HG03439 (cell line): ENCODE measurements at regions not wholly inside any gene's neighbourhood (a gene's known extent, or its start where the extent isn't known, plus 50 kb on each side); places are given as distances from the start of the nearest gene placed in this dataset.

Experiments used
- ATAC-seq: cut with Tn5 transposase; IDR thresholded peaks from one replicate; pipeline ENCODE4 v1.9.1; 2021; ENCODE audit warnings: mild to moderate bottlenecking, moderate library complexity; ENCODE audit not compliant: unreplicated experiment

DNA sequence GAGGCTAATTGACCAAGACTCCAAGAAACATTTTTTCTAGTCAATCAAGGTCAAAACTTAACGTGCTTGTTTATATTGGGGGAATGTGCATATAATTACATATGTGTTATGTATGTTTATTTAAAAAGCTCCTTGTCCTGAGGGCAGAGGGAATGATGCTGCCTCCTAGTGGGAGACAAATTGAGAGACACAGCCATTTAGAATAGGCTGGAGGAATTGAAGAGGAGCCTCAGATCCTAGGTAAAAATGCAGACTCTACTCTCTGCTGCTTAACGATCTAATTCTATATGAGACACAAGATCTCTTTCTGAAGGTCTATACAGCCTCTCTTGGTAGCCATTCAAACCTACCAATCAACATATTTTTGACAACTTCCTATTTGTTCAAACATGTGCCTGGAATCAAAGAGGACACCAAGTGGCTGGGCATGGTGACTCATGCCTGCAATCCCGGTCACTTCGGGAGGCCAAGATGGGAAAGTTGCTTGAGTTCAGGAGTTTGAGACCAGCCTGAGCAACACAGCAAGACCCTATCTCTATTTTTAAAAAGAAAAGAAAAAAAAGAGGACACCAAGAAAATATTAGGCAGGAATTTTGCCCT lies 136.6 kb upstream of the ZNF648 start:
- ATAC-seq = no peak

DNA sequence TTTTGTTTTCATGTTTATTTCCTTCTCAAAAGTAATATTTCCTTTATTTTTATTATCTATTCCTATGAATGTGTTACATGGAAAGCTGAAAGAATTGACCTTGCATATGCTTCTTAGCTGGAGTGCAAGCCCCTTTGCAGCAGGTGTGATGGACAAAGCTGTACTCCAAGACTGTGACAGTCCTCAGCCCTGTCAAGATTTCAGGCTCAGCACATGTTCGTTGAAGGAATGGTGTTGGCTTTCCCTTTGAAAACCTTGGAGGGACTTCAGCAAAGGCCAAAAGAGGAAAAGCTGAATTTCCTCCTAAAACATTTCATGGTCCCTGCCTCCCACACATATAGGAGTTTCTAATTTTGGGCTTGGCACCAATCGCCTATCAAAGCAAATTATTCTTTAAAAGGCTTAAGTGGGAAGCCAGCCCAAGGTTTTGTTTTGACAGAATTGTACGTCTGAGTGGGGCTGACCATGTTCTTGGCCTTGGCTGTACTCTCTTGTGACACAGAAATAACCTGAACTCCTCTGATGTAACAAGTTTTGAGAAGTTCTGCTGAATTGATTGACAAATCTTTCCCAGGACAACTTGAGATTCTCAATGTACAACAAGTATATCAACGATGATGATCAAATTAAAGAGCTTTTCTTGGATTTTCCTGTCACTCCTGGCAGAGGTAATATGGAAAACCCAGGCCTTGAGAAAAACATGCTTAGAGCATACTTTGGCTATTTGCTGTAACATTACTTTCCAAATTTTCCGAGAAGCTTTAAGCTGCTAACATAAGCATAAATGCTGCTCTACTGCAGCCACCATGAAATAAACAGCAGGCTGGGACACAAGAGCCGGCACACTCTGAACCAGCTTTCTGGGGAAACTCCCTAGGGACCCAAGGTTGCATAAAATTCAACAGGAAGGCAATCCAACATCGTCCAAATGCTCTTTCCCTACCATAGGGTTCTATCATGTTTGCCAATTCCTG lies 135.7 kb upstream of the ZNF648 start:
- no peak for ATAC-seq

DNA sequence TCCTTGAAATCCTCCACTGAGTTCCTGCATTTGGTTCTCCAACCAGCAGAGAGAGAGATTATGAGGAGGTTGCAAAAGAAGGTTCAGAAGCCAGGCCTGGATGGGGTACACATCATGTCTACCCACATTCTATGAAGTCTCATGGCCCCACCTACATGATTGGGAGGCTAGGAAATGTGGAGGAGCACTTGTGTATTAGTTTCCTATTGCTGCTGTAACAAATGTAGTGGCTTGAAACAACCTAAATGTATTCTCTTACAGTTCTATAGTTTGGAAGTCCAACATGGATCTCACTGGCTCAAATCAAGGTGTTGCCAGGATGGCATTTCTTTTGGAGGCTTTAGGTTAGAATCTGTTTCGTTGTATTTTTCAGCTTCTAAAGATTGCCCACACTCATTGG lies 134.2 kb upstream of the ZNF648 start:
- no peak for ATAC-seq

DNA sequence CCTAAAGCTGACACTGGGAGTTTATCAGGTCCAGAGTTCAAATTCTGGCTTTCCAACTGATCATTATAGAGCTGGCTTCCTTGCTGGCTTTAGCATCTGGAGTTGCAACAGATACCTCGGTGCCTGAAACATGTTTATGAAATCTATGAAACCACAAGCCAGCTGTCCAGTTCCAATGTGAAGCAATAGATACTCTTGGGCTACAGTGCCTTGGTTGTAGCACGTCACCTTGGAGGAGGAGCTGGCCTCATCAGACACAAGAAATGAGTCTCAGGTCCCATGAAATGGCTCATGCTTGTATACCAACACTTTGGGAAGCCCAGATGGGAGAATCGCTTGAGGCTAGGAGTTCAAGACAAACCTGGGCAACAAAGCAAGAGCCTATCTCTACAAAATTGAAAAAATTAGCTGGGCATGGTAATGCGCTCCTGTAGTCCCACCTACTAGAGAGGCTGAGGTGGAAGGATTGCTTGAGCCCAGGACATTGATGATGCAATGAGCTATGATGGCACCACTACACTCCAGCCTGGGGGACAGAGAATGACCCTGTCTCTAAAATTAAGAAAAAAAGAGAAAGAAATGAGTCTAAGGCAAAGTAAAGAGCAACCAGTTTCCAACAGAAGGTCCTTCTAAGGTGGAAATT lies 132.5 kb upstream of the ZNF648 start:
- no peak for ATAC-seq

DNA sequence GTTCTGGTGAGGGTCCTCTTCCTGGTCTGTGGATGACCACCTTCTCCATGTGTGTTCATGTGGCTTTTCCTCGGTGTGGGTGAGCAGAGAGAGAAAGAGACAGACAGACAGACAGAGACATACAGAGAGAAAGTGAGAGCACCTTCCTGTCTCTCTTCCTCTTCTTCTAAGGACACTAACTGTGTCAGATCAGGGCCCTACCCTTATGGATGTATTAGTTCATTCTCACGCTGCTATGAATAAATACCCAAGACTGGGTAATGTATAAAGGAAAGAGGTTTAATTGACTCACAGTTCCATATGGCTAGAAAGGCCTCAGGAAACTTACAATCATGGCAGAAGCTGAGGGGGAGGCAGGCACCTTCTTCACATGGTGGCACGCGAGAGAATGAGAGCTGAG lies 131.5 kb upstream of the ZNF648 start:
- no peak for ATAC-seq

DNA sequence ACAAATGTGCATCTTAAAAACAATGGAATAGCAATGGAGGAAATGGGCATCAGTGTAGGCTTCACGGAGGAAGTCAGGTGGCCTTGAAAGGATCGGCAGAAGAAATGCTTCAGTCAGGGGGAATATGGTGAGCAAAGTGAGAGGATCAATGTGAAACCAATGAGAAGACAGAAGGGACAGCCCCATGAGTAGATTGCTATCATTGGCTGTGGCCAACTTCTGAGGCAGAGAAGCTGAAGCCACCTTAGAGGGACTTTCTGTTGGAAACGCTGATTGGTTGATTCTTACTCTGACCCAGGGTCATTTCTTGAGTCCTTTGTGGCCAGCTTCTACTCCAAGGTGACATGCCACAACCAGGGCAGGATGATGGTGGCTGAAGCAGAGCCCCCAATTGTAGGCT lies 130.7 kb upstream of the ZNF648 start:
- no peak for ATAC-seq

DNA sequence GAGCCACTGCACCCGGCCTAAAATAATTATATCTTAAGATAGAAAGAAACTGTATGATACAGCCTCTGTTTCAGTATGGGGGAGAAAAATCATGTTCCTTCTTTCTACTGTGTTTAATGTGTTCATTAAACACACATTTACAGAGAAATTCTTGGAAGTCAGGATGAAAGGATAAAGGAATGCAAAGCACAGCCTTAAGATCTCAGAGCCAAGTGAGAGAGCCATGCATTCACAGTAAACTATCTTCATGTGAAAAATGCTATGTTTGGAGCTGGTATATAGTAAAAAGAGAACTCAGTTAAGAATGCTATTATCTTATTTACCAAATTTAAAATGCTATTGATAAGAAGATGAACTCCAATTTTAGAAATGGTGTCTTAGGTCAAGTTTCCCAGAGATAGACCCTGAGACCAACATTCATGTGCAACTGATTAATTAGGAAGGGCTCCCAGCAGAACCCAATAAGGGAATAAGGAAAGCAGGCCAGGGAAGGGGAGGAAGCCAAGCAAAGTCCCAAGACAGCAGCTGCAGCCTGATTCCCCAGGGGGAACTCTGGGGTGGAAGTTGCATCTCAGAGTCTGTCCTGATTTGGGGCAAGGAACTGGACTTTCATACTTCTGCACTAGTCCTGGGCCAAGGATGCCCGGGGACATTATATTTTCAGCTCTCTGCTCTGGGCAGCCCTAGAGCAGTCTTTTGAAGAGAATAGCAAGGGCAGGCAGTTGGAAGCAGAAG lies 130.0 kb upstream of the ZNF648 start:
- ATAC-seq = no peak

DNA sequence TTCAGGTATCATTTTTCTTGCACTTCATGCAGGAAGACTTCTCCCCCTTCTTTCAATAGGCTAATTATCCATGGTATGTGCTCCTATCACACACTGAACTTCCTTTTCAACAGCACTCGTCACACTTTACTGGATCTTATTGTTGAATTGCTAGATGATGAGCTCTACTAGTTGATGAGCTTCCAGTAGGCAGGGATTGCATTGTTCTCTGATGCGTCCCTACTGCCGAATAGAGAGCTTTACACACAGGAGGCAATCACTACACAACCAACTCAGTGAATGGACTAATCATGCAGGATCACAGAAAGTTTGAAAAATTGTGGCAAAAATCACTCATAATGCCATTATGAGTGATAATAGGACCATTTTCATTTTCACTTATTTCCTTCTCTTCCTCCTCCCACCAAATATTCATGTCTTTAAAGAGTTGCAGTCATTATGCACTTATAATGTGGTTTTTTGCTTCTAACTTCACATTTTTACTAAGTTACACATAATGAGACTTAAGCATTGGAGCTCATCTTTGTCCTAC lies 128.1 kb upstream of the ZNF648 start:
- no peak for ATAC-seq

DNA sequence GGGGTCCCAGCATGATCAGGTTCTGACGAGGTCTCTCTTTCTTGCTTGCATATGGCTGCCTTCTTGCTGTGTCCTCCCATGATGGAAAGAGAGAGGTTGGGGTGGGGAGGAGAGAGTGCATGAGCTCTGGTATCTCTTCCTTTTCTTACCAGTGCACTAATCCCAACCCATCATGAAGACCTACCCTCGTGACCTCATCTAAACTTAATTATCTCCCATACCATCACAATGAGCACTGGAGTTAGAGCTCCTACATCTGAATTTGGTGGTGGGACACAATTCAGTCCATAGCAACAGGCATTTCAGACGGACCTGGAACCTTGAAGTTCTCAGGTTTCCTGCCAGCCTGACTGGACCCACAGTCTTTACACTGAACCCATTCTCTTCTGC lies 125.2 kb upstream of the ZNF648 start:
- no peak for ATAC-seq

DNA sequence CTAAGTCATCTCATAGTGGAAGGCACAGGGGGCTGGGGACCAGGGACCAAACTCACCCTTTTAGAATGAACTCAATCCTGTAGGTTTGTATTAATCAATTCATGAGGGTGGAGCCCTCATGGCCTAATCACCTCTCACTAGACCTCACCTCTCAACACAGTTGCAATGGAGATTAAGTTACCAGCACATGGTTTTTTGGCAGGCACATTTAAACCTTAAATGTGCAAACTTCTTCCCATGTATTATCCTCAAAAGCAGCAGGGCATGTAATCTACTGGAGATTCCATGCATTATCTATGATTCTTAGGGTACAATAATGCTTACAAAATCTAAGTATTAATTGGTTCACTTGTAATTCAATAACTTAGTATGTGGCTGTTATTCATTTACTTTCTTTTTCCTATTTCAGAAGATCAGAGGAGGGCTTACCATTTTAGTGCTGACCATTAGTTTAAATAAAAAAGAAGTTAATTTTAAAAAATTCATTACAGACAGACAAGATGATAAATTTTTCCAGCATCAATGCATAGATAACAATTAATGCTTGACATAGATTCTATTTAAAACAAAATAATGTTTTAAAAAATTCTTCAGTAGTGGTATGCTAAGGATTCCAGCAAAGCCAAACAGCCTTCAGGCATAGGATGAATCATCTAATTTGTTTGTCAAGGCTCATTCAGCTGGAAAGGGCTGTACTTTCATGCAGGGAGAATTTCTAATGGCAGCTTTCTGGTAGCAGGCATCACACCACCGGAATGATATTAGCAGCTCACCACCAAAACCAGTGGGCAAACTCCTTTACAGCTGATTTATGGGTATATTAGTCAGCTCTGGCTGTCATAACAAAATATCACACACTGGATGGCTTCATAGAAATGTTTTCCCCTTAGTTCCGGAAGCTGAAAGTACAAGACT lies 124.6 kb upstream of the ZNF648 start:
- ATAC-seq = no peak

GRCh38 chr1:182185136-182185535 lies 123.6 kb upstream of the ZNF648 start:
- ATAC-seq = no peak

GRCh38 chr1:182183606-182184005 lies 122.1 kb upstream of the ZNF648 start:
- no peak for ATAC-seq

DNA sequence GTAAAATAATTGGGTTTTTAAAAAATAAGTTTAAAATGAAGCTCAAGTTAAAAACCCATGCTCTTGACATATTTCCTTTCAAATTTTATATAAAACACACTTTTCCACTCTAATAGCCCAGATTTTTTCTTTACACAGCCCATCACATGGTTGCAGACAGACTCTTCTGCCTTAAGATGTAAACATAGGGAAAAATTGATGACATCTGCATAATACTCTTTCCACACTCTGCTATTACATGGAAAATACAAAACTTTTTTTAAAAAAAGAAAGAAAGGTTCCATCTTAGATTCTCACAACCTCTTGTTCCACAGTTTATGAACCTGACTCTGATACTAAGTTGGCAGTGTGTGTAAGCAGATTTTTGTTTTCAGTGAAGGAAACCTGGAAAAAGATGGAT lies 120.8 kb upstream of the ZNF648 start:
- no peak for ATAC-seq

- no peak for ATAC-seq
Measured at GRCh38 chr1:182181167-182181572, 119.7 kb upstream of the ZNF648 start.

GRCh38 chr1:182175361-182175931 lies 113.9 kb upstream of the ZNF648 start:
- ATAC-seq = no peak

DNA sequence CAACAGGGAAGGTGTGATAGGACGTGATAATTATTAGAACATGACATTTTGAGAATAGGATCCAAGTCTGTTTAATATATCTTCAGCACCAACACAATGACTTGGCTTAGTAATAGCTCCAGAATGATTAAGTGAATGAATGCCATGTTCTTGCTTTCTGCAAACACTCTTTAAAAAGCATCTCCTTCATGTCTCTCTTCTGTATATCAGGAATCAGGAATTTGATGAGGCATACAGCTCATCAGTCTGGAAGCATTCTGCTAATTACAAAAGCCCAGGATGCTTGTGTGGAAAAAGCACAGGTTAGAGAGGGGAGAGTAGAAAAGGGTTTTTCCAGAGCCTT lies 113.0 kb upstream of the ZNF648 start:
- ATAC-seq = no peak

GRCh38 chr1:182173808-182174512 lies 112.4 kb upstream of the ZNF648 start:
- ATAC-seq = no peak

DNA sequence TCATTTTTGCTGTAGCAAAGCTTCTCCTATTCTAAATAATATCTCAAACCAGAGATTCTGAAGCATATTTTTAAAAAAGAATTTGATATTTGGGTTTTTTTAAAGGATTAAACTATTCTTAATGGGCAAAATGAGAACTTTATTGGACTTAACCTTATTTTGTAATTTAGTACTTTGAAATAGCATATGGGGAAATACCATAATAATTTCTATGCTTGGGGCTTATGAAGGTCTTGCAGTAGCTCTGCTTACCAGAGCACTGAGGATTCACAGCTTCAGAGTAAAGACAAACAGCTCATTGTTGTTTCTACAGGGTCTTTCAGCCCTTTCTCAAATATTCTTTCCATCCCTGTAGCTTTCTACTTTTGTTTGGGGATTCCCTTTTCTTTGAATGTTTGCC lies 111.2 kb upstream of the ZNF648 start:
- ATAC-seq = no peak

DNA sequence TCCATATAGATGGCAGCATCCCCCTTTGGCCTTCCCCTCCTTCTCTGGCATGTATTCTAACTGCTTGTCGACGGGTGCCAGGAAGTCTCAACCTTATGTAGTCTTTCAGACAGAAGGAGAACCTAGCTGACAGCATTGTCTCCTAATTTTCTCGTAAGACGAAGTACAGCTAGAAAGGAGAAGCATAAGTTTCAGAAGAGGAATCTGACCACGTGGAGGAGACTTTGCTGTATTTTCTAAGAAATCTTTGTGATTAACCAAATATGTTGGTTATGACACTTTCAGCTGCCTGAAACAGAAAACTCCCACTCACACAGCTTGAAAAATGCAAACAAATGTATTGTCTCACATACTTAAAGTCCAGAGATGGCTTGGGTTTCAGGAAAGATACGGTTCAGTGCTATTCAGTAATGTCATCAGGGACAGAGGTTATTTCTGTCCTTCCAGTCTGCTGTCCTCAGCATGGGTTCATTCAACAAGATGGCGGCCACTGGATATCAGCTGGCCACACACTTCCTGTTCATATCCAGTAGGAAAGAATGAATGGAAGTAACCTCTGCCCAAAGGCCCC lies 109.5 kb upstream of the ZNF648 start:
- ATAC-seq = no peak
